HG02943 (cell line): ENCODE measurements at regions not wholly inside any gene's neighbourhood (a gene's known extent, or its start where the extent isn't known, plus 50 kb on each side); places are given as distances from the start of the nearest gene placed in this dataset.

Source experiments
- ATAC-seq: cut with Tn5 transposase; IDR thresholded peaks from one replicate; pipeline ENCODE4 v1.9.1; 2021; ENCODE audit warnings: mild to moderate bottlenecking, low read depth, moderate library complexity; ENCODE audit not compliant: unreplicated experiment

GRCh38 chr6:12575961-12576360 is 140.6 kb upstream of the PHACTR1 start:
- no peak for ATAC-seq

- no peak for ATAC-seq
Observed at GRCh38 chr6:12576389-12576788, 140.2 kb upstream of the PHACTR1 start.

GRCh38 chr6:12577124-12577850 is 139.3 kb upstream of the PHACTR1 start:
- ATAC-seq: no peak

GRCh38 chr6:12578097-12578496 is 138.5 kb upstream of the PHACTR1 start:
- no peak for ATAC-seq

GRCh38 chr6:12578751-12579150 is 137.8 kb upstream of the PHACTR1 start:
- ATAC-seq: no peak

GRCh38 chr6:12580290-12580689 is 136.3 kb upstream of the PHACTR1 start:
- ATAC-seq: no peak

- no peak for ATAC-seq
Observed at GRCh38 chr6:12582421-12583110, 134.0 kb upstream of the PHACTR1 start.

GRCh38 chr6:12584631-12585405 is 131.7 kb upstream of the PHACTR1 start:
- ATAC-seq: no peak

- ATAC-seq: no peak
Observed at GRCh38 chr6:12585497-12585958, 131.0 kb upstream of the PHACTR1 start.

- no peak for ATAC-seq
Observed at GRCh38 chr6:12586721-12587480, 129.7 kb upstream of the PHACTR1 start.

GRCh38 chr6:12590901-12591300 is 125.7 kb upstream of the PHACTR1 start:
- no peak for ATAC-seq

- no peak for ATAC-seq
Observed at GRCh38 chr6:12592634-12593033, 123.9 kb upstream of the PHACTR1 start.

- no peak for ATAC-seq
Observed at GRCh38 chr6:12593771-12594529, 122.6 kb upstream of the PHACTR1 start.

GRCh38 chr6:12594530-12594893 is 122.1 kb upstream of the PHACTR1 start:
- ATAC-seq: no peak

- no peak for ATAC-seq
Observed at GRCh38 chr6:12595161-12595811, 121.3 kb upstream of the PHACTR1 start.

- no peak for ATAC-seq
Observed at GRCh38 chr6:12596731-12597130, 119.8 kb upstream of the PHACTR1 start.

GRCh38 chr6:12598919-12599318 is 117.6 kb upstream of the PHACTR1 start:
- ATAC-seq: no peak

- ATAC-seq: no peak
Observed at GRCh38 chr6:12601881-12602280, 114.7 kb upstream of the PHACTR1 start.

GRCh38 chr6:12602342-12602741 is 114.2 kb upstream of the PHACTR1 start:
- ATAC-seq: no peak
